ENCODE measurements at regions not wholly inside any gene's neighbourhood (a gene's known extent, or its start where the extent isn't known, plus 50 kb on each side); places are given as distances from the start of the nearest gene placed in this dataset.
A peak's percentile ranks its signal among the peaks of the same experiment; 100 is the strongest.
"Not testable (repeated sequence)": the region's sequence is repeated elsewhere in the genome, so short reads cannot be mapped to it uniquely, and the experiment has no call there.

GRCh38 chr10:28186887-28187578, 115.8 kb downstream of the MPP7 start:
- DNase-seq = no peak

DNA sequence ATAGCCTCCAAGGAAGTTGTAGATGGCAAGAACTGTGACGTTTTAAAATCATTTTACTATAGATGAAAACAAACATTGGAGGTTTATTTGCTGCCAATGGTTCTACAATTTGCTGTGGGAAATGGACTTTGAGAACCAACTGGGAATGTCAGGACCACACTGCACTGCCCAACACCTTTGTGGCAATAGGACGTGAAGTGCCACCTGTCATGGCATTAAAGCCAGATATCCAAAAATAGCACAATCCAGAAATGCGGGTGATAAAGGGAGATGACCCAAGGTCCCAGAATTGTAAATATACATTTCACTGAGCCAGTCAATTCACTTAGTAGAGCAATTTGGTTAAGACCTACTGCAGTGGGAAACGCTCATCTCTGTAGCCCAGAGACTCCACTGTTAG, 116.4 kb downstream of the MPP7 start:
- DNase-seq = no peak

- DNase-seq = no peak
Observed at GRCh38 chr10:28184810-28185209, 118.1 kb downstream of the MPP7 start.

GRCh38 chr10:28181478-28182096, 121.3 kb downstream of the MPP7 start:
- DNase-seq = no peak

DNA sequence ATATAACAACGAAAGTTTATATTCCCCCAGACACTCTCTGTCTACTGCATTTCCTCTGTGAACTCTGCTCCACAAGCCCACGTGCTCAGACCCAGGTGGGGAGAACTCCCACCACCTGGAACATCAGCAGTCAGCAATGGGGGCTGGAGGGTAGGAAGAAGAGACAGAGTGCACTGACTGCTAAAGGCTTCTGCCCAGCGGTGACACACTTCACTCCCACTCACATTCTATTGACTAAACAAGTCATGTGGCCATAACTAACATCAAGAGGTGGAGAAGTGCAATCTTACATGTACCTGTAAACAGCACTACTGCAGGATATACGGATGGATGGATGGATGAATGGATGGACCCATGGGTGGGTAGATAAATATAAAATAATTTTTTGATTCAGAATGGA, 122.2 kb downstream of the MPP7 start:
- no peak for DNase-seq

- DNase-seq = no peak
Observed at GRCh38 chr10:28179743-28180099, 123.1 kb downstream of the MPP7 start.

GRCh38 chr10:28179006-28179742, 123.7 kb downstream of the MPP7 start:
- peak; percentile 33 to 63 for DNase-seq

- DNase-seq = no peak
Observed at GRCh38 chr10:28177944-28178637, 124.8 kb downstream of the MPP7 start.

DNA sequence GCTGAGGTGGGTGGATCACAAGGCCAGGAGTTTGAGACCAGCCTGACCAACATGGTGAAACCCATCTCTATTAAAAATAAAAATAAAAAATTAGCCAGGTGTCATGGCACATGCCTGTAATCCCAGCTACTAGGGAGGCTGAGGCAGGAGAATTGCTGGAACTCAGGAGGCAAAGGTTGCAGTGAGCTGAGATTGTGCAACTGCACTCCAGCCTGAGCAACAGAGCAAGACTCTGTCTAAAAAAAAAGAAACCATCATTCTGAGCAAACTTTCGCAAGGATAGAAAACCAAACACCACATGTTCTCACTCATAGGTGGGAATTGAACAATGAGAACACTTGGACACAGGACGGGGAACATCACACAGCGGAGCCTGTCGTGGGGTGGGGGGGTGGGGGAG, 126.4 kb downstream of the MPP7 start:
- DNase-seq = not testable (repeated sequence)

DNA sequence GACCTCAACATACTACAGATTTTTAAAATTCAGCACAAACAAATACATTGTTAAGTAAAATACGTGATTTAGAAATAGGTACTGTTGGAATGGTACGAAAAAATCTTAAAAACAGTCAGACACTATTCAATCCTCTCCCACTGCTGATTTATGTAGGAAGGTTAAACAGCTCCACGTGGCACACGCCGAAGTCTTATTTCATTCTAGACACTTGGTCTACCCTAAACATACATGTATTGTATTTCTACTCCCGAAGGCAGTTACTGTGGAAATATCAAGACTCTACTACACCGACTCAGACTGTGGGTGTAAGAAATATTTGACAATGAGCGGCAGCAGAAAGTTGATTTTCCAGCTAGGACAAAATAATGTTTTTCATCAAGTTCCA, 130.6 kb downstream of the MPP7 start:
- no peak for DNase-seq

- DNase-seq = no peak
Observed at GRCh38 chr10:28171468-28172222, 131.2 kb downstream of the MPP7 start.

- no peak for DNase-seq
Observed at GRCh38 chr10:28169525-28169924, 133.3 kb downstream of the MPP7 start.

- DNase-seq = no peak
Observed at GRCh38 chr10:28160866-28161405, 141.9 kb downstream of the MPP7 start.

- no peak for DNase-seq
Observed at GRCh38 chr10:28157379-28157778, 145.5 kb downstream of the MPP7 start.

DNA sequence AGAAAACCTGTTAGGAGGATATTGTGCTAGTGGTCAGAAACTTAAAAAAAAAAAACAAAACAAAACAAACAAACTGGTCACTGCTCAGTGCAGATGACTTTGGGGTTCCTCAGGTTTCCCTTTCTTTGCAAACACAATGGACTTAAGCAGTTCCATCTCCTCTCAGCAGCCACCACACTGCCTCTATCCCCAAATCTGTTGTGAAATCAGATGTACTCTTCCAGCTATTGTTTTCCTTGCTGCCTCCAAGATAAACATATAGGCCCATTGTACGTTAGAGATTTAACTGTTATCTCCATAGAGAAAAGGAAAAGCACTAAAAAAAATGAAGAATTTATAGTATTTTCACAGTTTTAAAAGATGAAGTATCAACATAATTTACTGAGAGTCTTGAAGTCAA, 147.1 kb downstream of the MPP7 start:
- DNase-seq = no peak

GRCh38 chr10:28151636-28152035, 151.2 kb downstream of the MPP7 start:
- DNase-seq = no peak

GRCh38 chr10:28149746-28150145, 150.9 kb upstream of the ODAD2 start:
- DNase-seq = no peak

GRCh38 chr10:28147706-28148105, 148.8 kb upstream of the ODAD2 start:
- DNase-seq = no peak

- no peak for DNase-seq
Observed at GRCh38 chr10:28139138-28139537, 140.3 kb upstream of the ODAD2 start.

- no peak for DNase-seq
Observed at GRCh38 chr10:28137907-28138880, 139.3 kb upstream of the ODAD2 start.

DNA sequence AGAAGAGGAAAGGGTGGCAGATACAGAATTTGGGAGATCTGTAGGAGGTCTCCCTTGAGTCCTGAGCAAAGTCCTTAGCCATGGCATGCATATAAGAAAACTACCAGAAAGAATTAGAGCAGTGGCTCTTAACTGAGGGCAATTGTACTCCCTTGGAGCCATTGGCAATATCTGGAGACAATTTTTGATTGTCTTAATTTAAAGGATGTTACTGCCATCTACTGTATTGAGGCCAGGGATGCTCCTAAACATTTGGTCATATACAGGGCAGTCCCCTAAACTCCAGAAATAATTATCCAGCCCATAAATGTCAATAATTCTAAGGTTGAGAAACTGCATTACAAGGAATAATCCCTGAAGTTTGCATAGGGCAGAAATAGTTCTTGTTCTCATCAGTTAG, 136.4 kb upstream of the ODAD2 start:
- DNase-seq = no peak
